Right forelimb (tissue), 1 donor: ENCODE measurements at regions not wholly inside any gene's neighbourhood (a gene's known extent, or its start where the extent isn't known, plus 50 kb on each side); places are given as distances from the start of the nearest gene placed in this dataset.

Source experiments
- DNase-seq: peaks from one replicate; pipeline ENCODE4 v3.0.0-alpha.2; 2018

DNA sequence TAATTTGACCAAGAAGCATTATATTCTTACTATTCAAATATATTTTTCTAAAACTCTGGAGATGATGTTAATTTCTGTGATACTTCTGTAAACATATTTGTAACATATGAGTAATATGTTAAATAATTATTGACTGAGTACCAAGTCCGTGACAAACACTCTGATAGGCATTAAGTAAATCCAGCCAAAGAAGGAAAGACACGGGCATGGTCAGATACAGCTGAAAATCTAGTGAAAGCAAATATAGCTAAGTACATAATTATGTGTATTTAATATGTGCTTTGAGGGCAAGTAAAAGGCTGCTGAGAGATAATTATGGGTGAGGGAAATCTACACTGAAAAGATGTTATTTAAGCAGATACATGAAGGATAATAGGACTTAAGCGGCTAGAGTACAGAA, 1263.6 kb upstream of the ADGRL3 start:
- DNase-seq = no peak

- DNase-seq = no peak
These were observed 1262.0 kb upstream of the ADGRL3 start for GRCh38 chr4:59938166-59938565.

- no peak for DNase-seq
These were observed 1254.8 kb upstream of the ADGRL3 start for GRCh38 chr4:59945277-59945676.

- no peak for DNase-seq
These were observed 1254.4 kb upstream of the ADGRL3 start for GRCh38 chr4:59945716-59946115.

- no peak for DNase-seq
These were observed 1243.8 kb upstream of the ADGRL3 start for GRCh38 chr4:59956366-59956765.

- DNase-seq = no peak
These were observed 1240.0 kb upstream of the ADGRL3 start for GRCh38 chr4:59960143-59960542.

GRCh38 chr4:59966758-59967157, 1233.4 kb upstream of the ADGRL3 start:
- DNase-seq = no peak

GRCh38 chr4:59968796-59969195, 1231.3 kb upstream of the ADGRL3 start:
- no peak for DNase-seq

GRCh38 chr4:59969909-59970308, 1230.2 kb upstream of the ADGRL3 start:
- DNase-seq = no peak

DNA sequence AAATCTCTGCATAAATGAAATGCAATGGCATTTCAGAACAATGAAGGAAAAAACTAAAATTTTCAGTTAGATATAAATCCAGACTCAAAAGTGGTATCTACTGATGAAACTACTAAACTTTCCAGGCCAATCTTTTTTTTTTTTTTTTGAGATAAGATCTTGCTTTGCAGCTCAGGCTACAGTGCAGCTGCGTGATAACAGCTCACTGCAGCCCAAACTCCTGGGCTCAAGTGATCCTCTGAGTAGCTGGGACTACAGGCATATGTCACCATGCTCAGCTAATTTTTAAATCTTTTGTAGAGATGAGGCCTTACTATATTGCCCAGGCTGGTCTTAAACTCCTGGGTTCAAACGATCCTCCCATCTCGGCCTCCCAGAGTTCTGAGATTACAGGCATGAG, 1228.2 kb upstream of the ADGRL3 start:
- no peak for DNase-seq

DNA sequence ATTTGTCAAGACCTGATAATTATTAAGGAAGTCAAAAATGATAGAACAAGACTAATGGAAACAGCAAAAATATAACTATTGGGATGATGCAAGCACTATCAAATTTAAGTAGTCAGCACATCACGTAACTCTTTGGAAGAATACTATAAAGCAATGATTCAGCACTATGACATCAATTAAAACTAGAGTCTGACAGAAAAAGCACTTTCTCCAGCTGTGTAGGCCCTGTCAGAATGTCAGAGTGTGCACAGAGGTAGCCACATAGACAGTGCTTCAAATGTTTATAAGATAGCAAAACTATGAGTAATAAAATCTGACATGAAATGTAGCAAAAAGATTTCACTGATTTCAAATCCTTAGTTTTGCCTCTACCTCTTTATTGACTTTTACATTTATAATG, 1226.6 kb upstream of the ADGRL3 start:
- no peak for DNase-seq

GRCh38 chr4:59979061-59979460, 1221.1 kb upstream of the ADGRL3 start:
- DNase-seq = no peak

DNA sequence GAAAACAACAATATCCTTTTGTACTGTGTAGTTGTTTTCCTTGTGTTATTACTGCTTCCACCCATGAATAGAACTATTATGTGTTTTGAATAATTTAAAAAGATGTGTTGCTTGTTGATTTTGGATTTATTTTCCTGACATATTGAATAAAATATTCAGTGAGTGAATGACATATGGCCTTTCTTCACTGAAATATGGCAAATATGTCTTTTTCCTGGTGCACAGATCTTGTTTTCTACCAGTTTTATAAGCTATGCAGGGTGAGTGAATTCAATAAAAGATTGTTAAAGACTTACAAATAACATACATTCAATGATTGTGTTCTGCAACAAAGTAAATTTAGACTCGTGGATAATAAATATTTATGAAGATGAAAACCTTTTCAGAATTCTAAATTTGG, 1216.3 kb upstream of the ADGRL3 start:
- DNase-seq = no peak

- no peak for DNase-seq
These were observed 1212.8 kb upstream of the ADGRL3 start for GRCh38 chr4:59987289-59987688.

DNA sequence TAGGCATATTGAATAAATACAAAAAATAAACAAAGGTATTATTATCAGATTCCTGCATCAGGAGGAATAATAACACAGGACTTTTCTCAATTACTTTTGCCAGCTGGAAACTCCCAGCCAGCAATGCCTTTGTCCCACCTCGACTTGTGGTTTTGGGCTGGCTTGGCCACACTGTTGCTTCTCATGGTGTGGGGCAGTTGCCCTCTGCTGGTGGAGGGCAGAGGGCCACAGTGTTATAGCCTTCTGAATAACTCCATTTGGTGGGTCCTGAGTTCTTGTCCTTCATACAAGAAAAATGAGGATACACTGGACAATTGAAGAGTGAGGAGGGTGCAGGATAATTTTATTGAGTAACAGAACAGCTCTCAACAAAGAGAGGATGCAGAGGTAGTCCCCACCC, 1206.0 kb upstream of the ADGRL3 start:
- DNase-seq = no peak

DNA sequence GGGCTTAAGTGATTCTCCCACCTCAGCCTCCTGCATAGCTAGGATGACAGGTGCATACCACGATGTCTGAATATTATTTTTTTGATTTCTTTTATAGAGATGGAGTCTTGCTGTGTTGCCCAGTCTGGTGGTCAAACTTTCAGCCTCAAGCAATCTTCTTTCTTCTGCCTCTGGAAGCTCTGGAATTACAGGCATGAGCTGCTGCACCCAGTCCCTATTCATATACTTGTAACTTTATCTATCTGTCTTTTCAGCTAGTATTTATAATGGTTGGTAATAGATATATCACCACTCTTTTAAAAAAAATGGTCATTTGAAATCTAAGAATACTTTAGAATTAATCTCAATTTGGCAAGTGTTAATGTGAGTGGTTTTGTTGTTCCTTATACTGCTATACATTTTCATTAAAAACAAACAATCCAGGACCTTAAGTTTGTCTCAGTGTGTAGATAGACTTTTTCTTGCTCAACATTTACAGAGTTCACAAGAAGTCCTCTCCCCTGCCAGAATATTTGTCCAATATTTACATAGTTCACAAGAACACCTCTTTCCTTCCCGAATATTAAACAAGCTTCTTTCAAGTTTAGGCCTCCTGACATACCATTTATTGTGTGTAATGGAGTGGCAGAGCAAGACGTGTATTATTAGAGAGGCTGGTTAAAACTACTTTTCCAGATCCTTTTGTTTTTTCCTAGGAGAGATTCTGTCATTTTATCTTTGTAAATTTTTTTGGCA, 1197.4 kb upstream of the ADGRL3 start:
- DNase-seq = no peak

DNA sequence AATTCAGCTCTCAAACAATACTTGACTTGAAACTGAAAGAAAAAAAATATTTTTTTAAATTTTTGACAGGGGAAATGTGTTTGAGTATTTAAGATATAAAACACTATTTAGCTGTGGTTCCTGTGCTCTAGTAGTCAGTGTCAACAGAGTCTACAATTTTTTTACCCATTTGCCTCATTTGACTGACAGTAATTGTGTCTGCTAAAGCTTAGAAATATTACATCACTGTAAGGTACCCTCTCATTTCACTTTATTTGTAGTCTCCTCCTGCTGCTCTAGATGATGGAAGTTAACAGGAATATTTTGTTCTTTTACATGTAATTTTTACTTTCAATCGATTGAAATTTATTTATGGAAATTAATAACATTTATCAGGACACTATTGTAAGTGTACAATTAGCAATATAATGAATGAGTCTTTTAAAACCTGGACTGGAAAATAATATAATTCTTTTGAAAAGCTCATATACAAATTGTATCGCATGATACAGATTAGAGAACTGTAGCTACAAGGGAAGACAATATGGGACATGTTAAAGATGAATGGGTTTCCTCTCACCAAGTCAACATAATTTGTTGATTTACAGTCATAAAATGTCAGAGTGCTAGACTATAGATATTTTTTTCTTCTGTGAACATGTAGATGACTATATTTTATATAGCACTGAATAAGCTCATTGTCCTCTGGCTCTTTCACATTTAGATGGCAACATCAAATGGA, 1186.5 kb upstream of the ADGRL3 start:
- no peak for DNase-seq

GRCh38 chr4:60016971-60017370, 1183.2 kb upstream of the ADGRL3 start:
- DNase-seq = no peak

DNA sequence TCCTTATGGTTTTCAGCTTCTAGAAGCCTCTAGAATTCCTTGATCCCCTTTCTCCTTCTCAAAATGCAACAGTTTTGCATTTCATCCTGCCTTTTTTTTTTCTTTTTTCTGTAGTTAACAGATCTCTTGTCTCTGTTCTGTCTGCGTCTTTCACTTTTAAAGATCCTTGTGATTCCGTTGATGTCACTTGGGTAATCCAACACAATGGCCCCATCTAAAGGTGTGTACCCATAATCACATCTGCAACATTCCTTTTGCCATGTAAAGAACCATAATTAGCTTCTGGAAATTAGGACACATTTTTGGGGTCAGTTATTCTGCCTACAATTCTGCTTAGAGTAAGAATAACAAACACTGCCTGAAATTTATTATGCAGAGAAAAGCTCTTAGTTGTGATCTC, 1180.9 kb upstream of the ADGRL3 start:
- DNase-seq = no peak

GRCh38 chr4:60019946-60020345, 1180.2 kb upstream of the ADGRL3 start:
- no peak for DNase-seq

GRCh38 chr4:60020389-60020788, 1179.7 kb upstream of the ADGRL3 start:
- no peak for DNase-seq

- no peak for DNase-seq
These were observed 1166.3 kb upstream of the ADGRL3 start for GRCh38 chr4:60033826-60034225.

DNA sequence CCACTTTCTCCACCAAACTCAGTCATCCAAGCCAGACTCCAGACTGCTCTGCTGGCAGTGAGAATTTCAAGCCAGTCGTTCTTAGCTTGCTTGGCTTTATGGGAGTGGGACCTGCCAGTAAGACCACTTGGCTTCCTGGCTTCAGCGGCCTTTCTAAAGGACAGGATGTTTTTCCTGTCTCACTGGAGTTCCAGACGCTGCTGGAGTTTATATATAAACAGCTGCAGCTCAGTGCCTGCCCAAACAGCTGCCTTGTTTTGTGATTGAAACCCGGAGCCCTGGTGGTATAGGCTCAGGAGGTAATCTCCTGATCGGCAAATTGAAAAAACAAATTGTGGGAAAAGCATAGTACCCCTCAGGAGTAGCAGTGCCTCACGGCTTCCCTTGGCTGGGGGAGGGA, 1165.8 kb upstream of the ADGRL3 start:
- no peak for DNase-seq

GRCh38 chr4:60039908-60040307, 1160.2 kb upstream of the ADGRL3 start:
- DNase-seq = no peak

DNA sequence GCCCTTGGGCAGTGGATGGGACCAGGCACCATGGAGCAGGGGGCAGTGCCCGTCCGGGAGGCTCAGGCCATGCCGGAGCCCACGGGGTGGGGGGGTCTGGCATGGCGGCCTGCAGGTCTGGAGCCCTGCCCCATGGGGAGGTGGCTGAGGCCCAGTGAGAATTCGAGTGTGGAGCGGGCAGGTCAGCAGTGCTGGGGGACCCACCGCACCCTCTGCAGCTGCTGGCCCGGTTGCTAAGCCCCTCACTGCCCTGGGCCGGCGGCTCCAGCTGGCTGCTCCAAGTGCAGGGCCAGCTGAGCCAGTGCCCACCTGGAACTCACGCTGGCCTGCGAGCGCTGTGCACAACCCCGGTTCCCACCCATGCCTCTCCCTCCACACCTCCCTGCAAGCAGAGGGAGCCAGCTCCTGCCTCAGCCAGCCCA, 1157.9 kb upstream of the ADGRL3 start:
- DNase-seq = no peak
